Activated CD8-positive, alpha-beta memory T cell treated with anti-CD3 and anti-CD28 coated beads for 48 hours (primary cell): ENCODE measurements at regions not wholly inside any gene's neighbourhood (a gene's known extent, or its start where the extent isn't known, plus 50 kb on each side); places are given as distances from the start of the nearest gene placed in this dataset.

Experiments used
- DNase-seq, 3 experiments: peaks; one replicate each; pipeline ENCODE4 v3.0.0-alpha.2; 2020; ENCODE audit warnings: low read depth in 2 of 3, low spot score in 2 of 3

DNA sequence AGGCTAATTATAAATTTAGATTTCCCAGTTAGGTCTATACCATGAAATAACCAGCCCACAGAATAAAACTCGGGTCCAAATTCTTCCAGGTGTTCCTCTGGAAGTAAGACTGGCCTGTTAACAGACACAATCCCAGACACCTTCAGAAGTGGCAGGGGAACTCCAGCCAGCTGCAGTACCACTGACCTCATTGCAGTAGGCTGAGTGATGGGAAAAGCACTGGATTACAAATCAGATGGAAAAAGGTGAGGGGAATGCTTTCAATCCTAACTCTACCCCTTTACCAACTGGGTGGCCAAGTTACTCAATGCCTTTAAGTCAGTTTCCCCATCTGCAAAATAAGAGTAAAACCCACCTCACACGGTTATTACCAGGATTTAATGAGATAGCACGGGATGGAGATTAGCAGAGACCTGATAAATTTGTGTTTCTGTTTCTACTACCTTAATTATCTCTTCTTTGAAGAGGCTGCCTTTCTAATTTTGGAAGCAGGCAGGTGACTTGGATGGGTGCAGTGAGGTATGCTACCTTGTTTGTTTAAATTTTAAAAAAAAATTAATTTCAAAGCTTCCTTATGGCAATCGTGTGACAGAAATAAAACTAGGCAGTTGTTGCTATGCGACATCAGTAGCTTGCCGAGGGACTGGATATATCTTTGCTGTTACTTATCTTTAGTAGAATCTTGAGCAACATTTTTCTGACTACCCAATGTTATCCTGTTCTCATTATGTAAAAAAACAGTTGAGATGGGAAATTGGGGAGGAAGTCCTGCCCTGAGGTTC, 167.3 kb upstream of the GRIN2B start:
- no peak for DNase-seq

DNA sequence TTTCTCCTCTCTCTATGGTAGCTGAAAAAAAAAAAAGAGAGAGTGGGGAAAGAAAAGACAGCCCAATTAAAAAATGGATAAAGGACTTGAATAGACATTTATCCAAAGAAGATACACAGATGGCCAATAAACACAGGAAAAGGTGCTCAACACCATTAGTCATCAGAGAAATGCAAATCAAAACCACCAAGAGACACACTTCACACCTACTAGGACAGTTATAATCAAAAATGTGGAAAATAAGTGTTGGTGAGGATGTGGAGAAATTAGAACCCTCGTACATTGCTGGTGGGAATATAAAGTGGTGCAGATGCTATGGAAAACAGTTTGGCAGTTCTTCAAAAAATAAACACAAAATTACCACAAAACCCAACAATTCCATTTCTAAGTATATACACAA, 172.4 kb upstream of the GRIN2B start:
- no peak for DNase-seq

DNA sequence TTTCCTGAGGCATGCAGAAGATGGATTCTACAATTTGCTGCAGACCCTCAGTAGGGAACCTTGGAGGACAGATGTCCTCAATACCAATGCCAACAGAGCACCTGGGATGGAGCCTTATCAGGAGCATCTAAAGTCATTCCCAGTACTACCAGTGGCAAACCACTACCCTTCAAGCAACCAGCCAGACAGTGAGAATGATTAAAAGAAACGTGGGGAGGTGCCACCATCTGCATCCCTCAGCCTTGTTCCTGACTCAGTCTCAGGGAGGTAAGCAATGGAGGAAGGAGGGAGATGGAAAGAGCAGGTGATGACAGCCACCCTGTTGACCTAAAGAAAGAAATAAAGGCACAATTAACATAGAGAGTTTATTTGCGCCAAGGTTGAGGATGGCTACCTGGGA, 175.2 kb upstream of the GRIN2B start:
- DNase-seq, result no peak

DNA sequence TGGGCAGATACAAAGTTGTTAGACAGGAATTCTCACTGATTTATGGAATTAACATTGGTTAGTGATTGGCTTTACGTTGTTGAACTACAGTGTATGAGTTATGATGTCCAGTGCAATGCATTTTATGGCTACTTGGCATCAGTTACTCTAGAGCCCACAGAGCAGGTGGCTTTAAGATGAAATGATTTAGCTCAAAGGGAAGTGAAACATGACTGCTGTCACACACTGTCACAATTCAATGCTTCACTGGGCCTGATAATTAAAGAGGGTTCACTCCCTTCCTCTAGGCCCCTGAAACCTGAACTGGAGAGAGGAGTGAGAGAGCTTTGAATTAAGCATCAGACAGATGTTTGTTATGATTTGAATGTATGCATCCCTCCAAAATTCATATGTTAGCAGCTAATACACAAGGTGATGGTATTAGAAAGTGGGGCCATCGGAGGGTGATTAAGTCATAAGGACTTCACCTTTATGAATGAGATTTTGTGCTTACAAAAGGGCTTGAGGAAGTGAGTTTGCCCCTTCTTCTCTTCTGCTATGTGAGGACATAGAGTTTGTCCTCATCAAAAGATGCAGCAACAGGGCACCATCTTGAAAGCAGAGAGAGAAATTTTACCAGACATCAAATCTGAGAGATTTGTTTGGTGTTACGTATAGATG, 175.8 kb upstream of the GRIN2B start:
- DNase-seq, result no peak

DNA sequence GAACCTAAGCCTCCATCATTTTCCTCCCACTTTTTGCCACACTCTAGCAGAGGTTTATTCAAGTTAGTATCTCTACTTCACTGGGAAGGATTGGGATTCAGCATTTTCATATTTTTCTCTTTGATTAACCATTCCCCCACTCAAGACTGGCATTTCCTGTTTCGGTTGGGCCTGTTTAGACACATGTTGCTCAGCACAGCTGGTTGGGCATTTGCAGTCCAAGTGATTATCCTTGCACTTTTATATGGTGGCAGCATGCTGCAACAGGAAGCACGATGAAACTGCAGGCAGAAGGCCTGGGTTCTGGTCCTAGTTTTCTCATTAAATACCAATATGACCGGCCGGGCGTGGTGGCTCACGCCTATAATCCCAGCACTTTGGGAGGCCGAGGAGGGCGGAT, 182.9 kb upstream of the GRIN2B start:
- no peak for DNase-seq

DNA sequence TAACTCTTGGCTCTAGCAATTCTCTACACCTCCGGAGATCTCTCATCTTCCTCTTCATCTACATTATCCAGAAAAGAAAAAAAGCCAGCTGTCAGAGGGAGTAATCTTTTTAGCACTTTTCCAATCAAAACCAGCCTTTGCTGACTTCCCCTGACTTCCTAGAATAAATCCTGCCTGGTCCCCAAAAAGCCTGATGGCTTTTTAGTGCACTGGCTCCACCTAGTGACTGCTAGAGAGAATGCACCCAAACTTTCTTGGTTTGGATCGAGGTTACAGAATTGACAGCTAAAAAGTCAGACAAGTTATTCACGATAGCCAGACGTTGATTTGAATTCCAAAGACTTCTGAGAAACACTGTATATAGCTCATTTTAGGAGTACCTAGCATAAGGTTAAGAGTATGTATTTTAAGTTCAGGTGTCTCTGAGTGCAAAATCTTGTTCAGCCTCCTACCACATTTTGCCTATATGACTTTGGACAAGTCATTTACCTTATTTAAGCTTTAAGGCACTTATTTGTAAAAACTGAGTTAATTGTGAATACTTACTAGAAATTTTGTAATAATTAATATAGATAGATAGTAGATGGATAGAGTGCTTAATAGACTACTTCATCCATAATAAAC, 185.7 kb upstream of the GRIN2B start:
- no peak for DNase-seq

DNA sequence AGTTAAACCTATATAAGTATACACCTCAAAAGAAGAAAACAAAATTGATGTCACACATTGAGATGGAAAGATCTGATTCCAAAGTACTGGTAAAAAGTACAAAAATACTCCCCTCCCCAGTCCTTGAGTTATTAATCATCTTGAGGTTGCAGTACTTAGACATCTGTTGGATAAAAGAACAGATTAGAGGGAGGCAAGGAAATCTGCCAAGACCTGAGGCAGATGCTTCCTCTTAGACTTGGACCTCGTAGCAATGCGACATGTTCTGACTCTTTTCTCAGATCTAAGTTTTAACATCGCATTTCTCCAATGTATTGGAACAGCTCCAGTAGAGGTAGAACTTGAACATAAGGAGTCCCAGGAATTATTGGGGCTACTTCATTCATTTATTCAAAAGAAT, 187.9 kb upstream of the GRIN2B start:
- no peak for DNase-seq

DNA sequence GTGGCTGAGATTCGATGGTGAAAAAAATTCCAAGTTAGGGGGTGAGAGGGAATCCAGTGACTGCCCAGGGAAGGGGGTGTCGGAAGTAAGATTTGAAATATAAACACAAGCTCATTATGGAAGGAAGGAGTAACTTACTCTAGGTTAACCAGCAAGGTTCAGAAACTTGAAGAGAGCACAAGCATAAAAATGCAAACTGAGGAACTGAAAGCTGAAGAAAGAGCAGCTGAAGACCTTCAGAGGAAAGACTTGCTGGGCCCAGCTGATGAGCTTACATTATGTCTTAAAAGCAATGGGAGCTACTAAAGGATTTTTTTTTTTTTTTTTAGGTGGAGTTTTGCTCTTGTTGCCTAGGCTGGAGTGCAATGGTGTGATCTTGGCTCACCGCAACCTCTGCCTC, 189.7 kb upstream of the GRIN2B start:
- DNase-seq, result no peak

DNA sequence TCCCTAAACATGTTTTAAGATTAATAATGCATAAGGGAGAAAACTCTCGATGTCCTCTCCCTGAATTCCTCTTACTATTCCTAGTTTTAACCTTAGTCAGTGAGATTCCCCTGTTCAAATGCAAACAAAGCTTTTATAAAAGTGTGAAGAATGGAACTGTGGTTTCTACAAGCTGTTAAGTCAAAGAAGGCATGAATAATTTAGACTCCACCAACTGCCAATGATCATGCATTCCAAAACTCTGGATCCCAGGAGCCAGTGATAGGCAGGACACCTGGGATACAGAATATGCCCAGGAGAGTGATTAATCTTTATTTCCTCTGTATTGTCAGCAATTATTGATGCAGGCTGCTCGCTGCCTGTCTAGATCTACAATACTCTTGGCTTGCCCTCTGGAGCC, 190.3 kb upstream of the ATF7IP start:
- DNase-seq, result no peak

DNA sequence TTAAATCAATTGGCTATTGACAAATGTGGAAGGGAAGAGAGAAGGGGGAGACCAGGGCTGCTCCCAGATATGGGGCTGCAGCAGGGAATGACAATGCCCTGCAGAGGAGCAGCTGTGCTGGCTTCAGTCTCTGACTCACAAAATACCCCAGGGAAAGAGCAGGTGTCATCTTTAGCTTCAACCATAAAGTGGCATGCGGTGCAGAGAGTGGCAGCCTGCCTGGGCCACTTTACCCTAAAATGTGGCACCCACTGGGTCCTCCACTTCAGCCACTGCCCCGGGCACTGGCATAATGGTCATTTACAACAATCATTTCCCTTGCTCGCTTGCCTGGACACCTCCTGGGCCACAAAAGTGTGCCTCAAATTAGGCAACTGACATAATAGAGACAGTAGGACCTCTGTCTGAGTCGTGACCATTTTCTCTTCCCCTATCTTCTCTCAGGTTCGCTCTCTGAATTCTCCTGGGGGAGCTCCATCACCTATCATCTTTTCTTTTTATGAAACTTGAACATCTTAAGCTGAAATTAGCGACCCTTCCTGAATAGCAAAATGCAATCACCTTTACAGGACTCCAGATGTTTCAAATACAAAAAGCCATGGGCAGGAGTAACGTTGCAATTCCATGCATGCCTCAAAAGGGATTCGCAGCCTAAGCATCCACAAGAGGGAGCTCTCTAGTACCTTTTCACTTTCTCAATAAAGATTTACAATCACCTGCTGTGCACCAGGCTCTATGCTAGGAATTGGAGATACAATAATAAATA, 179.9 kb upstream of the ATF7IP start:
- DNase-seq, result no peak

DNA sequence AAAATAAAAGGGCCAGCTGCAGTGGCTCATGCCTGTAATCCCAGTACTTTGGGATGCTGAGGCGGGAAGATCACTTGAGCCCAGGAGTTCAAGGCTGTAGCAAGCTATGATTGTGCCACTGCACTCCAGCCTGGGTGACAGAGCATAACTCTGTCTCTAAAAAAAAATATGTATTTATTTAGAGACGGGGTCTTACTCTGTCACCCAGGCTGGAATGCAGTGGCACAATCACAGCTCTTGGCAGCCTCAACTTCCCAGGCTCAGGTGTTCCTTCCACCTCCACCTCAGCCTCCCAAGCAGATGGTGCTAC, 179.3 kb upstream of the ATF7IP start:
- no peak for DNase-seq

DNA sequence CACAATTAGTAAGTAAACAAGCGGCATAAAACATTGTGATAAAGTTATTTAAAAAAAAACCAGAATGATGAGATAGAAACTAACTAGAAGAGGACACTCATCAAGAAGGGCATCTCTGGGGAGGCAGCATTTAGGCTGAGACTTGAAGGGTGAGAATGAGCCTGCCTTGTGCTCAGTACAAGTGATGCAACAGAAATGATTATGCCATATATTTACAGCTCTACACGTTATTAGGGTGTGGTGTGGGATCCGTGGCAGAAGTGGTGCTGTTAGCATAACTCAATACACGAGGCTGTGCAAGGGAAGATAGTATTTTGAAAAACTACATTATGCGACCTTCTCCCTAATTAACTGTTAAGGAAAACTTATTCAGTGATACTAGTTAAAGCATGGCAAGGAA, 178.5 kb upstream of the ATF7IP start:
- DNase-seq, result no peak

DNA sequence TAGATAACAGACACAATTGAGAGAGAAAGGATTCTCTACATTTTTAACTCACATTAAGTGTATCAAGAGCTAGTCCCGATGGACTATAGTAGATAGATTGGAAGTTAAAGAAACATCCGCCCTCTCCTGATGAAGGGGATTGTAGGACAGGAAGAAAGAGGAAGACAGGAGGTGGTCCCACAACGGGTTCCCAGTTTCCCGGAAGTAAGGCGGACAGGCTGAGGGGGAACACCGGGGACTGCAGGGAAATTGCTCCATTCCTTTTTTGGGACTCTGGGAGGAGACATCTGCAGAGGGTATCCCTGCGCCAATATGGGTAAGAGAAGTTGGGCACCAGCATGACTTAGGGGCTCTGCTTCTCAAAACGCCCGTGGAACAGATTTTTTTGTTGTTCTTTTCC, 177.5 kb upstream of the ATF7IP start:
- DNase-seq, result no peak

DNA sequence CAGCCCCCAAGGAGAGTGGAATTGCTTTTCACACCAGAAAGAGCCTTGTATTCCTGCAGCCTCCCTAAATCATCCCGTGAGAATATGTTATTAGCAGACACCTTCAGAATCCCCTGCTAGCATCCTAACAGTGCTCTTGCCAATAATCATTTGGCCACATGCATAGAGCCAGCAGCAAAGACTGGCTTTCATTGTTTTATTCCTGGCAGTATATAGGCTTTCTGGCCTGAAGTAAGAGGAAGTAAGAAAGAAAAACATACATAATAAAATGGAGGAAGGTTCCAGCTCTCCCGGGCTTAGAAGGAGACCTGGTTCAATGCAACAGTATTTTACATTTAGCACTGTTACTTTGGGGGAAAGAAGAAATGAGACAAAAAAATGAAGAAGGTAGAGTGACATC, 176.7 kb upstream of the ATF7IP start:
- no peak for DNase-seq

DNA sequence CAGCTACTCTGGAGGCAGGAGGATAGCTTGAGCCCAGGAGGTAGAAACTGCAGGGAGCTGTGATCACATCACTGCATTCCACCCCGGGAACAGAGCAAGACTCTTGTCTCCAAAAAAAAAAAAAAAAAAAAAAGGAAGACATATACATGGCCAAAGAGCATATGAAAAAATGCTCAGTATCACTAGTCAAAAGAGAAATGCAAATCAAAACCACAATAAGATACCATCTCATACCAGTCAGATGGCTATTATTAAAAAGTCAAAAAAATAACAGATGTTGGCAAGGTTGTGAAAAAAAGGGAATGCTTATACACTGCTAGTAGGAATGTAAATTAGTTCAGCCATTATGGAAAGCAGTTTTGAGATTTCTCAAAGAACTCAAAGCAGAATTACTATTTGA, 174.8 kb upstream of the ATF7IP start:
- no peak for DNase-seq

DNA sequence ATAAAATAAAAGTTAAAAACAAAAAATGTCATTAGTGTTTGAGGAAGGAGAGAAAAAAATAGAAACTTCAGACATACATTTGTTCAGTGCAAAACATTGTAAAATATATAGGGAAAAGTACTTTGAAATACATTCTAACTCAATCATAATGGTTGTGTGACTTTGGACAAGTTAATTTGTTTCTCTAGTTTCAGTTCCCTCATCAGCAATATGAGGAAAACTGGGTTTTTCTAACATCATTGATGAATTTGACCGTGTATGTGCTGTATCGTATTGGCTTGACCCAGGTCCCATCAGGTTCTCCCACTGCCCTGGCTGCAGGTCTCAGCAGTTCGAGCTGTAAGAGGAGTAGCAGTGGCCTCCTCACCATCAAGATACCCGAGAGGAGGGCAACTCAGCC, 173.9 kb upstream of the ATF7IP start:
- DNase-seq, result no peak

DNA sequence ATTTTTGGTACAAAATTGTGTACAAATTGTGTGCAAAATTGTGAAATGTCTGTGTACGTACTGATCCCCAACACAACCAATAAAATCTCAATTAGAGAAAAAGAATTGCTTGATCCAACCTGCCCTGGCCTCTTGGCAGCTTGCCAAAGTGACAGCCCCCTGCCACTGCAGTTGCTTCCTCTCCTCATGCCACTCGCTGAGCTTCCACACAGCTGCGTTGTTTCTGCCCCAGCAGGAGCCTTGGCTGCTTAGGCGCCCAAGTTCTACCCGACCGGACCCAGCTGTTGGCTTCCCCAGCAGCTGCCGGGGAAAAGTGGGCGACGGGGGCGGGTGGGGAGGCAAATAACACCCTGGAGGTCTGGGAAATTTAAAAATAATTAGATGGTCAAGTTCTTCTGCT, 171.8 kb upstream of the ATF7IP start:
- DNase-seq, result no peak

DNA sequence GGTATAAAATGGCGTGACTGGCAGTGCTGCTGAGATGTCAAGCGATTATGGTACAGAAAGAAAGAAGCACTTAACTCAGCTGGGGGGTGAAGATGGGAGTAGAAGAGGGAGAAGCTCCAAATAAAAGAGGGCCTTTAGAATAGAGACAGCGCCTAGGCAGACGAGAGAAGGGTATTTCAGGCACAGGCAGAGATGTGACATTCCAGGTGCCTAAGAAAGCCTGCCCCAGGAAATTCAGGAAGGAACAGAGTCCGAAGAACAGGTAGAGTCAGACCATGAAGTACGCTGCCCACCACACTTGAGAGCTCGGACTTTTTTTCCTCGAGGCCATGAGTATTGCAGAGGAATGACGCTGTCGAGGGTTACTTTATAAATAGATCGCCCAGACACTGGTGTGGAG, 170.9 kb upstream of the ATF7IP start:
- no peak for DNase-seq

DNA sequence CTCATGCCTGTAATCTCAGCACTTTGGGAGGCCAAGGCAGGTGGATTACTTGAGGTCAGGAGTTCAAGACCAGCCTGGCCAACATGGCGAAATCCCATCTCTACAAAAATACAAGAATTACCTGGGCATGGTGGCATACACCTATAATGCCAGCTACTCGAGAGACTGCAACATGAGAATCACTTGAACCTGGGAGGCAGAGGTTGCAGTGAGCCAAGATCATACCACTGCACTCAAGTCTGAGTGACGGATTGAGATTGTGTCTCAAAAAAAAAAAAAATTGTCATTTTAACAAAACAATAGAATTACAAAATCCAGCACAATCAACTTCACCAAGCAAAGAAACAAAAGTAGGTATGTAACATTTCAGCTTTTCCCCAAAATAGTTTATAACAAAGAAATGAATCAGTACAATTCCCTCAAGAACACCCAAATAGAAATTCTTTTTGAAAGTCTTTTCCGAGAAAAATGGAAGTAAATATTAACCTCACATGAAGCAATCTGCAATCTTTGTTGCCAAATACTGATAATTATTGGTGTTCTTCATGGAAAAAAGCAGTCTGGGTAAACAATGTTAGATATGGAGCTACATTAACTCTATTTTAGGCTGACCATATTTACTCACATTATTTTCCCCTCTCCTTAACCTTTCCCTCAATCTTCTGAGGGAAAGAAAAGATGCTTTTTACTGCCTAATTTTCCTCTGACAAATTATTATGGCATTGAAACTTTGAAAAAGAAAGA, 165.9 kb upstream of the ATF7IP start:
- no peak for DNase-seq

DNA sequence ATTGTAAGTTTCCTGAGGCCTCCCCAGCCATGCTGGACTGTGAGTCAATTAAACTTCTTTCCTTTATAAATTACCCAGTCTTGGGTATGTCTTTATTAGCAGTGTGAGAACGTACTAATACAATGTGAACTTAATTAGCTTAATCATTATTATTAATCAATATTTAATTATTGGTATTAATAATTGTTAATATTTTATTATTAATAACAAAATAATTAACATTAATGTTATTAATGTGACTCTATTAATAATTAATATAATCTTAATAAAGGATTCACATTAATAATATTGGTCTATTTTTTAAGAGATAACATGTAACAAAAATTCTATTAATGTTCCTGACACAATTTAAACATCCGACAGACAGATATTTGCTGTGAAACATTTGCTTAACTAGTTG, 164.9 kb upstream of the ATF7IP start:
- DNase-seq, result no peak

DNA sequence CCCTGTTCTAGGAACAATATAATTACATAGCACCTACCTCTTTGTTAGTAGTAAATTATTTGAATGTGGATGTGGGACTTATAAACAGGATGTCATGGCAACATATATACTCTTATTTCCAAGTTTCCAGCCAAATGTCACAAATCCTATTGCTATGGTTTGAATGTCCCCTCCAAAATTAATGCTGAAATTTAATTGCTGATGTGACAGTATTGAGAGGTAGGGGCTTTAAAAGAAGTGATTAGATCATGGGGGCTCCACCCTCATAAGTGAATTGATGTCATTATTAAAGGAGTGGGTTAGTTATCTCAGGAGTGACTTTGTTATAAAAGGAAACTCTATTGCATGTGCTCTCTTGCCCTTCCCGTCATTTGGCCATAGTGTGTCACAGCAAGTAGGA, 164.2 kb upstream of the ATF7IP start:
- no peak for DNase-seq
